ENCODE measurements at regions not wholly inside any gene's neighbourhood (a gene's known extent, or its start where the extent isn't known, plus 50 kb on each side); places are given as distances from the start of the nearest gene placed in this dataset.

- TF ChIP-seq CTCF (IDR thresholded peaks at IDR 0.05 in 8 of 11, conservative IDR thresholded peaks at IDR 0.05 in 3 of 11) (no peak), POLR2AphosphoS5 (IDR thresholded peaks at IDR 0.05) (no peak), POLR2A (IDR thresholded peaks at IDR 0.05) (no peak)
Observed at GRCh38 chr5:1743769-1744085, 55.9 kb downstream of the MRPL36 start.

Measured in spleen (tissue), 7 donors.